HG02943 (cell line): ENCODE measurements at regions not wholly inside any gene's neighbourhood (a gene's known extent, or its start where the extent isn't known, plus 50 kb on each side); places are given as distances from the start of the nearest gene placed in this dataset.

Source experiments
- ATAC-seq: cut with Tn5 transposase; IDR thresholded peaks from one replicate; pipeline ENCODE4 v1.9.1; 2021; ENCODE audit warnings: mild to moderate bottlenecking, low read depth, moderate library complexity; ENCODE audit not compliant: unreplicated experiment

GRCh38 chr5:159735036-159735435 lies 181.2 kb upstream of the ADRA1B start:
- ATAC-seq, result no peak

GRCh38 chr5:159735749-159736660 lies 180.3 kb upstream of the ADRA1B start:
- ATAC-seq, result no peak

GRCh38 chr5:159736844-159737243 lies 179.4 kb upstream of the ADRA1B start:
- ATAC-seq, result no peak

GRCh38 chr5:159737263-159737662 lies 179.0 kb upstream of the ADRA1B start:
- ATAC-seq, result no peak

- ATAC-seq, result no peak
Observed at GRCh38 chr5:159741829-159742322, 174.4 kb upstream of the ADRA1B start.

GRCh38 chr5:159743234-159743633 lies 173.0 kb upstream of the ADRA1B start:
- no peak for ATAC-seq

GRCh38 chr5:159746707-159747106 lies 169.6 kb upstream of the ADRA1B start:
- ATAC-seq, result no peak

DNA sequence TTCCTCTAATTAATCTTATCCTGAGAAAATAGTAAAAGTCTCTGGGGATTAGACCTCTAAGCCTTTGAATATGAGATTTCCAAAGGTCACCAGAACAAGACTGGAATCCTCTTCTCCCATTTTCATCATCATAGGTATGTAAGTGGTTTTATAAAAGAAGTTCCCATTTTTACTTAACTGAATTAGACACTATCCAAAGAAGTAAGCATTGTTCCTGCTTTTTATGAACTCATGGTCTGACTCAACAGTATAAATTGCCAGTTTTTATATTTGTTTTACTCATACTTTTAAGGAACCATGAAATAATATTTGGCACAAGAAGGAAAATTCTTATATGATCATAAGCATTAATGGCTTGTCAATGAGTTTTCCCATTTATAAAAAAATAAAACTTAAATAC lies 167.1 kb upstream of the ADRA1B start:
- no peak for ATAC-seq

DNA sequence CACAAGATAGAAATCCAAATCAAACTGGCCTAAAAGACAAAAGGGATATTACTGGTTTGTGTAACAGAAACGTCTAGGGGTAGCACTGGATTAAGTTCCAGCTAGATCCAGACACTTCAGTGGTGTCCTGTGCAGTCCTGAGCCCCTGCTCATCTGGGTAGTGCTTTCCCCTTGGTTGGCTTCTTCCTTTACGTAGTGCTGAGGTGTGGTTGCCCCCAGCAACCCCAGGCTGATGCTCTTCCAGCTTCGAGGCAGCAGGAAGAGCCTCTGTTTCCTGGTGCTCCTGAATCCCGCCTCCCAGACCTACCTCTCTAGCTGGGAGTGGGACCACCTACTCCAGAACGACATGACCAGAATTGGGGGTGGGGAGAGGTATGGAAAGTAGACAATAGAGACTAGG lies 166.1 kb upstream of the ADRA1B start:
- ATAC-seq, result no peak

- no peak for ATAC-seq
Observed at GRCh38 chr5:159751459-159751858, 164.8 kb upstream of the ADRA1B start.

DNA sequence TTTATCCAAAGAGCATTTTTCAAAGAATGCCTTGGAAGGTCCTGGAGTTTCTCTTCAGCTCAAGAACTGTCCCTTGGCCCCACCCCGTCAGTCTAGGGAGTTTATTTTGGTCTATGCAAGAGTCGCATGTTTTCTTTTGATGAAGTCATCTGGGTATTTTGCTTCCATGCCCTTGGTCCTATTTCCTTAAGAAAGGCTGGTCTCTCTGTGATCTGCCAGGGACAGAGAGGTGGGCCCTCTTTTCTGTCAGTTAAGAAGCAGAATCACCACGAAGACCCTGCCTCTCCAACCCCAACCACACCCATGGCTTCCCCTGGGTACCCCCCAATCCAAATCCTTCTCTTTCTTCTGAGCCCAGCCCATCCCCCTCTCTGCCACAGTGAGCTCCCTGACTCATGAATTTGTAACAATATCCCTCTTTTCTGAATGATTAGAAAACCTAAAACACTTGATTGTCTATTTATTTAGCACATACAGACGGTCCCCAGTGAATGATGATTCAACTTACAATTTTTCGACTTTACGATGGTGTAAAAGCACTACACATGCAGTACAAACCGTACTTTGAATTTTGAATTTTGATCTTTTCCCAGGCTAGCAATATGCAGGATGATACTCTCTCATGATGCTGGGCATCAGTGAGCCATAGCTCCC lies 163.5 kb upstream of the ADRA1B start:
- ATAC-seq, result no peak

DNA sequence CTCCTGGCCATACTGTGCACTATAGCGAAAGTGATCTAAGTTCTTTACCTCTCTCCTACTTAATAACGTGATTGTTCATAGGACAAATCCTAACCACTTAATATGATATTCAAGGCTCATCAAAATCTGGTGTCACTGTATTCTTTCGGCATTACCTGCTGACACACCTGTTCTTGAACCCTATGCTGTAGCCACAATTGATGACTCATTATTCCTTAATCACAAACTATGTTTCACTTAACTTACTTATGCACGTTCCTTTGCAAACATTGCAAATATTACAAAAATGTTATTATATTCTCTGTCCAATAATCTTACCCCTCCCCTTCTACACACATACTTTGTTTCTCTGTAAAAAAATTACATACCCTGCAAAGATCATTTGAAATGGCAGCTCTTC lies 158.1 kb upstream of the ADRA1B start:
- ATAC-seq, result no peak

GRCh38 chr5:159759791-159760290 lies 156.4 kb upstream of the ADRA1B start:
- ATAC-seq, result no peak

GRCh38 chr5:159762921-159763320 lies 153.4 kb upstream of the ADRA1B start:
- ATAC-seq, result no peak

DNA sequence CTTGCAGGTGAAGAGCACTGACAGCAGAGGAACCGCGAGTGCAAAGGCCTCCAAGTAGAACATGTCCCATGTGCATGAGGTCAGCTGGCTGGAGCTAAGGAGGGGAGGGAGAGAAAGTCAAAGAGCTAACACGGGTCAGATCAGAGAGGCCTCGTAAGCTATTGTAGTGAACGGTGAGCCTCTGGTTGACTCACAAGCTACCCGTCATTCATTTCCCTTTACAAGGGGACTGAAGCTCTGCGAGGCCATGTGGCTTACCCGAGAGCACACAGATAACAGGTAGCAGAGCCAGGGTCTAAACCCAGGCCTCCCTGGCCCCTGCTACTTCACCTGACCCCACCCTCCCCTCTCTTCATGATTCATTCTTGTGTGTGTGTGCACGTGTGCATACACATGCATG lies 152.7 kb upstream of the ADRA1B start:
- no peak for ATAC-seq

GRCh38 chr5:159764283-159765134 lies 151.8 kb upstream of the ADRA1B start:
- no peak for ATAC-seq

DNA sequence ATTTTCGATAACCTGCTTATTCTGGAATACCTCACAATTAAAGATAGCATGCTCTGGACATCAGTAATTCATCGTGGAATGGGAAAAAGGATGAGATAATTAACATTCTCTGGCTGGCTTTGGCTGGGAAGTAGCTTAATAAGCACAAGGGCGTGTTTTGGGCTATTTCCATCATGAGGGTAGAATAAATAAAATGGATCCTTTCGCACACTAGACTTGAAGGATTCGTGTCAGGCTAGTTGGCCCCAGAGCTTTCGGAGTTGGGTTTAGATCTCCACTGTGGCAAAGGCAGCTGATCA lies 151.2 kb upstream of the ADRA1B start:
- ATAC-seq, result no peak

- ATAC-seq, result no peak
Observed at GRCh38 chr5:159765760-159766517, 150.3 kb upstream of the ADRA1B start.

GRCh38 chr5:159768243-159768642 lies 148.0 kb upstream of the ADRA1B start:
- no peak for ATAC-seq

- no peak for ATAC-seq
Observed at GRCh38 chr5:159772698-159773061, 143.6 kb upstream of the ADRA1B start.
